Ishikawa (cell line): ENCODE measurements at regions not wholly inside any gene's neighbourhood (a gene's known extent, or its start where the extent isn't known, plus 50 kb on each side); places are given as distances from the start of the nearest gene placed in this dataset.

Experiments used
- CEBPB ChIP-seq: IDR thresholded peaks from 2 replicates; pipeline ENCODE4 v1.6.1; 2012
- CREB1 ChIP-seq: IDR thresholded peaks from 2 replicates; pipeline ENCODE4 v1.6.1; 2012; ENCODE audit warnings: low read depth
- EGR1 ChIP-seq: IDR thresholded peaks from 2 replicates; pipeline ENCODE4 v1.6.1; 2012
- EP300 ChIP-seq: IDR thresholded peaks from 2 replicates; pipeline ENCODE4 v1.6.1; 2012; ENCODE audit warnings: borderline replicate concordance
- FOXM1 ChIP-seq: IDR thresholded peaks from 2 replicates; pipeline ENCODE4 v1.6.1; 2012; ENCODE audit warnings: low read depth, borderline replicate concordance
- MAX ChIP-seq: IDR thresholded peaks from 2 replicates; pipeline ENCODE4 v1.6.1; 2012
- NFIC ChIP-seq: IDR thresholded peaks from 2 replicates; pipeline ENCODE4 v1.6.1; 2012
- RAD21 ChIP-seq: IDR thresholded peaks from 2 replicates; pipeline ENCODE4 v1.6.1; 2012; ENCODE audit warnings: low read depth
- REST ChIP-seq: IDR thresholded peaks from 2 replicates; pipeline ENCODE4 v1.6.1; 2012; ENCODE audit warnings: low read depth, mild to moderate bottlenecking
- TAF1 ChIP-seq: IDR thresholded peaks from 2 replicates; pipeline ENCODE4 v1.6.1; 2012; ENCODE audit warnings: low read depth, mild to moderate bottlenecking
- TCF12 ChIP-seq: IDR thresholded peaks from 2 replicates; pipeline ENCODE4 v1.6.1; 2012; ENCODE audit warnings: low read depth
- TEAD4 ChIP-seq: IDR thresholded peaks from 2 replicates; pipeline ENCODE4 v1.6.1; 2012
- USF1 ChIP-seq: IDR thresholded peaks from 2 replicates; pipeline ENCODE4 v1.6.1; 2012
- YY1 ChIP-seq: IDR thresholded peaks from 2 replicates; pipeline ENCODE4 v1.6.1; 2012; ENCODE audit warnings: low read depth
- ZBTB7A ChIP-seq: IDR thresholded peaks from 2 replicates; pipeline ENCODE4 v1.6.1; 2012; ENCODE audit warnings: low read depth

- TF ChIP-seq ZBTB7A (no peak), RAD21 (no peak), CREB1 (no peak), TEAD4 (no peak), EP300 (no peak), TCF12 (no peak), NFIC (no peak), YY1 (no peak), REST (no peak), TAF1 (no peak), CEBPB (no peak), MAX (no peak), FOXM1 (no peak), EGR1 (no peak), USF1 (no peak)
These were observed 319.0 kb upstream of the RTL1 start for GRCh38 chr14:101222362-101223070.

GRCh38 chr14:101223127-101223526, 319.6 kb upstream of the RTL1 start:
- no peak for TF ChIP-seq TEAD4
- TF ChIP-seq ZBTB7A = no peak
- no peak for TF ChIP-seq REST
- no peak for TF ChIP-seq RAD21
- TF ChIP-seq YY1 = no peak
- no peak for TF ChIP-seq TAF1
- no peak for TF ChIP-seq USF1
- TF ChIP-seq CREB1 = no peak
- no peak for TF ChIP-seq MAX
- no peak for TF ChIP-seq EP300
- TF ChIP-seq EGR1 = no peak
- TF ChIP-seq NFIC = no peak
- no peak for TF ChIP-seq CEBPB
- TF ChIP-seq TCF12 = no peak
- no peak for TF ChIP-seq FOXM1

- no peak for TF ChIP-seq ZBTB7A
- no peak for TF ChIP-seq CREB1
- TF ChIP-seq FOXM1 = no peak
- TF ChIP-seq TAF1 = no peak
- no peak for TF ChIP-seq USF1
- TF ChIP-seq YY1 = no peak
- no peak for TF ChIP-seq EP300
- TF ChIP-seq TEAD4 = no peak
These were observed 320.1 kb upstream of the RTL1 start for GRCh38 chr14:101223561-101224162.

- TF ChIP-seq TAF1 (no peak), CEBPB (no peak), ZBTB7A (no peak), REST (no peak), NFIC (no peak), RAD21 (no peak), FOXM1 (no peak), USF1 (no peak), CREB1 (no peak), TCF12 (no peak), EP300 (no peak), YY1 (no peak)
These were observed 321.0 kb upstream of the RTL1 start for GRCh38 chr14:101224356-101225156.
